Ovary (tissue), 3 donors: ENCODE measurements at regions not wholly inside any gene's neighbourhood (a gene's known extent, or its start where the extent isn't known, plus 50 kb on each side); places are given as distances from the start of the nearest gene placed in this dataset.

Experiments
- CTCF ChIP-seq, 3 donors: fragments of 450-650 bp in 2 of 3; fragments of 200-600 bp in 1 of 3; IDR thresholded peaks; one replicate each; pipeline versions ENCODE4 v1.5.1 to v1.8.0; 2016 to 2022; ENCODE audit warnings: antibody characterized with exemption in 3 of 3, mild to moderate bottlenecking in 1 of 3
- EP300 ChIP-seq: sonication (generic); formaldehyde crosslinking; IDR thresholded peaks from one replicate; pipeline ENCODE4 v1.6.1; 2017; ENCODE audit warnings: antibody characterized with exemption
- POLR2A ChIP-seq: fragments of 450-650 bp; IDR thresholded peaks from one replicate; pipeline ENCODE4 v1.6.1; 2017; ENCODE audit warnings: antibody characterized with exemption, mild to moderate bottlenecking, moderate library complexity
- donor health status: DM: no; HTN: no; CAD: no.

- TF ChIP-seq CTCF (IDR thresholded peaks at IDR 0.05) (no peak), POLR2A (no peak), EP300 (no peak)
Observed at GRCh38 chr1:199310708-199311107, 671.9 kb downstream of the PTPRC start.
